AG09309 (cell line): ENCODE measurements at regions not wholly inside any gene's neighbourhood (a gene's known extent, or its start where the extent isn't known, plus 50 kb on each side); places are given as distances from the start of the nearest gene placed in this dataset.

Experiments used
- DNase-seq: peaks from one replicate; pipeline ENCODE4 v3.0.0-alpha.2; 2010; ENCODE audit warnings: low read depth
- H3K4me3 ChIP-seq: 2 replicates; pipeline ENCODE4 v1.5.1; 2011; ENCODE audit warnings: mild to moderate bottlenecking, low read depth, low read length, moderate library complexity; ENCODE audit not compliant: control insufficient read depth
- TF ChIP-seq, protein P1 (sequence below): IDR thresholded peaks from 2 replicates; pipeline ENCODE4 v1.5.1; 2011; ENCODE audit warnings: mild to moderate bottlenecking, low read depth, low read length, inconsistent platforms; ENCODE audit not compliant: insufficient read depth, control insufficient read depth; ENCODE audit errors: missing control alignments

DNA sequence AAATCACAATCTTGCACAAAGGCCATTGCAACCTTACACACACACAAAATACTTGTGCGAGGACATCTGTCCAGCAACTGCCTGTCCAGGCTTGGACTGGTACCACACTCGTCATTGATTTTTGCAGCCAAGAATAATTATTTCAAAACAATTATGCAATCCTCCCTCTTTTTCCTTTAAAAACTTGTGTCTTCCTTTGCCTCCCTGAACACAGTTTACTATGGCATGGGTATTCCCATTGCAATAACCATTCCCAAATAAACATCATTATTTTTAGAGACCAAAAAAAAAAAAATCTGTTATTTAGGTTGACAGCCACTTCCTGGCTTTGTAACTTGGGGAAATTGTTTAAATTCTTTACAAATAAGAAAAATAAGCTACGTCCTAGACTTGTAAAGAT, 54.0 kb downstream of the C11orf91 start:
- H3K4me3 ChIP-seq = no peak overlapping the region
- TF ChIP-seq, protein P1, sequence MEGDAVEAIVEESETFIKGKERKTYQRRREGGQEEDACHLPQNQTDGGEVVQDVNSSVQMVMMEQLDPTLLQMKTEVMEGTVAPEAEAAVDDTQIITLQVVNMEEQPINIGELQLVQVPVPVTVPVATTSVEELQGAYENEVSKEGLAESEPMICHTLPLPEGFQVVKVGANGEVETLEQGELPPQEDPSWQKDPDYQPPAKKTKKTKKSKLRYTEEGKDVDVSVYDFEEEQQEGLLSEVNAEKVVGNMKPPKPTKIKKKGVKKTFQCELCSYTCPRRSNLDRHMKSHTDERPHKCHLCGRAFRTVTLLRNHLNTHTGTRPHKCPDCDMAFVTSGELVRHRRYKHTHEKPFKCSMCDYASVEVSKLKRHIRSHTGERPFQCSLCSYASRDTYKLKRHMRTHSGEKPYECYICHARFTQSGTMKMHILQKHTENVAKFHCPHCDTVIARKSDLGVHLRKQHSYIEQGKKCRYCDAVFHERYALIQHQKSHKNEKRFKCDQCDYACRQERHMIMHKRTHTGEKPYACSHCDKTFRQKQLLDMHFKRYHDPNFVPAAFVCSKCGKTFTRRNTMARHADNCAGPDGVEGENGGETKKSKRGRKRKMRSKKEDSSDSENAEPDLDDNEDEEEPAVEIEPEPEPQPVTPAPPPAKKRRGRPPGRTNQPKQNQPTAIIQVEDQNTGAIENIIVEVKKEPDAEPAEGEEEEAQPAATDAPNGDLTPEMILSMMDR = no peak
- no peak for DNase-seq

DNA sequence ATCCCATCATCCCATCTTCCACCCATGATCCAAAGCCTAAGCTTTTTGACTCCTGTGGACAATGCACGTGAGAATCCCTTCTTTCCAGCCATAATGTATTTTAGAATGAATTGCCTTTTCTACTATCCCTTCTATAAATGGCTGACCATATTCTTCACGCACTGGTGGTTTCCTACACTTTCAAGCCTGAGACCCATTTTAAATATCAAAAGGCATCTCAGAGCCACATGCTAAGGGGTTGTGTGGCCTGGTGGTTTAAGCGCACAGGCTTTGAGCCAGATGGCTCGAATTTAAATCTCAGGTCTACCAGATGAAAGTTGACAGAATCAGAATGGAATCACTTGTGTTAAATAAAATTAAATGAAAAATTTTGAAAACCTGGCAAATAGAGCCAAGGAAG, 54.5 kb downstream of the C11orf91 start:
- H3K4me3 ChIP-seq = no peak overlapping the region
- no peak for DNase-seq
- TF ChIP-seq, protein P1 = no peak

DNA sequence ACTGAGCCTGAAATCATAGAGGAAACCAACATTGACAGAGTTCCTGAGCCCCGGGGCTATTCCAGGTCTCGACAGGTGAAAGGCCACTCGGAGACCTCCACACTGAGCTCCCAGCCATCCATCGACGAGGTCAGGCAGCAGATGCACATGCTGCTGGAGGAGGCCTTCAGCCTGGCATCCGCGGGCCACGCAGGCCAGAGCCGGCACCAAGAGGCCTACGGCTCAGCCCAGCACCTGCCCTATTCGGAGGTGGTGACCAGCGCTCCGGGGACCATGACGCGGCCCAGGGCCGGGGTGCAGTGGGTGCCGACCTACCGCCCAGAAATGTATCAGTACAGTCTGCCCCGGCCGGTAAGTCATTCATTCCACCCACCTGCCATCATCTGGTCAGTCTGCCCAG, 54.9 kb downstream of the C11orf91 start:
- DNase-seq = no peak
- TF ChIP-seq, protein P1 = no peak
- H3K4me3 ChIP-seq = no peak overlapping the region

DNA sequence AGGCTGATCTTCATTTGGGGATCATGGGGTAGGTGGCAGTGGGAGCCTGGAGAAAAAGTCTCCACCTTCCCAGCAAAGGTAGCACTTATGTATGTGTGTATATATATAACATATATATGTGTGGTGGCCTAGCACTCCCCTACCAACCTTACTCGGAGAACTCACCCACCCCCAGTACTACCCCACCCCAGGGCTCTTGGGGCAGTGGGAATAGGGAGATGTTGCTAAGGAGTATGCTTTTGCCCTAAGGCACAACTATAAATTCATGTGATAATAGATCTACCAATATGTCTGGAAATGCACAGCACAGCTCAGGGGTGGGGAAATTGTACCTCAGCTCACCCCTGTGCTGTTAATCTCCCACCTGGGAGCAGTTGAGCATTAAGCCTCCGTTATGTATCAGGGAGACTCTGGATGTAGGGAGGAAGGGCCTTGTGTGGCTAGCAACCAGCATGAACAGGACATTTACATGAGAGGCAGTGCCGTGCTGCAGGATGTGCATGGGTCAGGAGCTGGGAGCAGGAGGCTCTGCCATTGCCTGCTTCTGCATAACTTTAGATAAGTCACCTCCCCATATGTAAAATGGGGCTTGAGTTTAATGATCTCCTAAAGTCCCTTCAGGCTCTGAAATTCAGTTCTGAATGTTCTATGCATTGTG, 57.3 kb downstream of the C11orf91 start:
- TF ChIP-seq, protein P1 = no peak

DNA sequence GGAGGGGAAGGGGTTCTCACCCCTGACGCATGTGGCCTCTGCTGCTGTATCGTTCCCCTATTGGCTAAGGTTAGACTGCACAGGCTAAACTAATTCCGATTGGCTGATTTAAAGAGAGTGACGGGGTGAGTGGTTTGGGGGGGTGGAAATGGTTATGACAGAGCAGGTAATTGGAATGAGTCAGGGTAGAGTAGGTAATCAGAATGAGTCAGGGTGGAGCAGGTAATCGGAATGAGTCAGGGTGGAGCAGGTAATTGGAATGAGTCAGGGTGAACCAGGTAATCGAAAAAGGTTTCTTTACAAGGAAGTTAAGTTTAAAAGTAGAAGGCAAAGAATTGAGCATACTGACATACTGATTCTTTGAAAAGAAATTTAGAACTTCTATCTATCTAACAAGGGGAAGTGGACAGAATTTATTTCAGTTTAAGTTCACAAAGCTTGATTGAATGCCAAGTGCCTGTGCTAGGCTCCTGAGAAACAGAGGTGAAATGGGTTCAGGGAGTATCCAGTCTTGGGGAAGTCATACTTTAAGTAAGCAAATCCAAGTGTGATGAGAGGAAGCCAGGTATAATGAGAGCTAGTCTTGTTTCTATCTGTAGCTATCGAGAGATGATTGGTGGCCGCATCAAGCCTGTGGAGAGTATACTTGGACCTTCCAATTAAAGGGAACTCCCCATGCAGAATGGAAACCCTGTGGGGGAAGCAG, 58.0 kb downstream of the C11orf91 start:
- TF ChIP-seq, protein P1 = no peak
- H3K4me3 ChIP-seq = no peak overlapping the region
- DNase-seq = no peak

More for the DNA sequence above, 57.3 kb downstream of the C11orf91 start:
- DNase-seq = no peak
- H3K4me3 ChIP-seq = no peak overlapping the region

DNA sequence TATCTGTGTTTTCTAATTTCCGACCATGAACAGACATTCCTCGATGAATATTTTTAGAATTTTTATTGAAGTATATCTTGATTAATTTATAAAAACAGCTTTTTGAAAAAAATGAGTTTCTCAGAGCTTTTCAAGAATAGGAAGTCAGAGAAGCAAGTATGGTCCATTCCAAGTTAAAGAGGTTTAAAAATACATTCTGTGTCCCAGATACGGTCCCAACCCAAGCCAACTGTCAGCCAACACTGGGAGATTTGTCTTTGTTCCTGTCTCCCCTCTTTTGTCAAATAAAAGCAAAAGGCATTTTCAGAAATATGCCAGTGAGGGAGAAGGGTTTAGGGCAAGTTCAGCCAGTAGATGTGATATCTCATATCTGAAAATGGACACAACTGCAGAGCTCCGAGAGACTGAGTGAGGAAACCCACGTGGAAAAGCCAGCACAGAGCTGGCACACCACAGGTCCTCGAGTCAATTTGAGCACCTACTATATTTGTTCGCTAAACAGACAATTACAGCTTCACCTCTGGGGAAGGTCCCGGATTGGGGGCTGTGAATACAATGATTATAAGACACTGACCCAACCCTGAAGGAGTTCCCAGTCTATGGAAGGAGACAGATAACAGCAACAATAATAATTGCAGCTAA, 59.8 kb downstream of the C11orf91 start:
- TF ChIP-seq, protein P1 = no peak
- DNase-seq = no peak
- no peak overlapping the region for H3K4me3 ChIP-seq
